ENCODE measurements at regions not wholly inside any gene's neighbourhood (a gene's known extent, or its start where the extent isn't known, plus 50 kb on each side); places are given as distances from the start of the nearest gene placed in this dataset.

- intact Hi-C loops (cut with DNase I; ENCODE audit: low total_unique reads) = no loop called here
- H3K4me3 ChIP-seq (ENCODE audit: low read depth, poor library complexity, severe bottlenecking) = no peak overlapping the region
- DNase-seq (ENCODE audit: low spot score in 2 of 2) = no peak
- TF ChIP-seq POLR2A (IDR thresholded peaks at IDR 0.05) = no peak
- TF ChIP-seq, protein P1, sequence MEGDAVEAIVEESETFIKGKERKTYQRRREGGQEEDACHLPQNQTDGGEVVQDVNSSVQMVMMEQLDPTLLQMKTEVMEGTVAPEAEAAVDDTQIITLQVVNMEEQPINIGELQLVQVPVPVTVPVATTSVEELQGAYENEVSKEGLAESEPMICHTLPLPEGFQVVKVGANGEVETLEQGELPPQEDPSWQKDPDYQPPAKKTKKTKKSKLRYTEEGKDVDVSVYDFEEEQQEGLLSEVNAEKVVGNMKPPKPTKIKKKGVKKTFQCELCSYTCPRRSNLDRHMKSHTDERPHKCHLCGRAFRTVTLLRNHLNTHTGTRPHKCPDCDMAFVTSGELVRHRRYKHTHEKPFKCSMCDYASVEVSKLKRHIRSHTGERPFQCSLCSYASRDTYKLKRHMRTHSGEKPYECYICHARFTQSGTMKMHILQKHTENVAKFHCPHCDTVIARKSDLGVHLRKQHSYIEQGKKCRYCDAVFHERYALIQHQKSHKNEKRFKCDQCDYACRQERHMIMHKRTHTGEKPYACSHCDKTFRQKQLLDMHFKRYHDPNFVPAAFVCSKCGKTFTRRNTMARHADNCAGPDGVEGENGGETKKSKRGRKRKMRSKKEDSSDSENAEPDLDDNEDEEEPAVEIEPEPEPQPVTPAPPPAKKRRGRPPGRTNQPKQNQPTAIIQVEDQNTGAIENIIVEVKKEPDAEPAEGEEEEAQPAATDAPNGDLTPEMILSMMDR (IDR thresholded peaks at IDR 0.05) = no peak
- WGBS, 2 donors = 91 to 93% methylated on average over 3 of the region's 3 CpGs
Observed at GRCh38 chr11:25983280-25983679, 348.6 kb upstream of the ANO3 start.

DNA sequence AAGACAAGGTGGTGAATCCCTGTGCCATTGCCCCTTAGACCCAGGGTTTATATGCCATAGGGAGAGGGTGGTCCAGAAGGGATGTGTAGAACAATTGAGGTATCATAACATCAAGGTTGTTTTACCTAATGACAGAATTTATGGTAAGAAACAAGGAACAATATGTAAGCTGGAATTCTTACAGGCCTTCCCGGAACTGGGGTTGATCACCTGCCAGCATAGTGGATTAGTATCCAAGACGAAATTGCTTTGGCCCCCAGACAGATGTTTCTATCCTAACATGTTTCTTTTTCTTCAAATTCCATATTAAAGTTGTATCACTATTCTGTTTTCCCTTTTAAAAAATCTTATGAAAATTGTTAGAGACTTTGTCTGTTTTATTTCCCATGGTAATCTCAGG lies 343.8 kb upstream of the ANO3 start:
- H3K4me3 ChIP-seq (ENCODE audit: low read depth, poor library complexity, severe bottlenecking) = no peak overlapping the region
- DNase-seq (ENCODE audit: low spot score in 2 of 2) = no peak
- TF ChIP-seq, protein P1 (IDR thresholded peaks at IDR 0.05) = no peak
- TF ChIP-seq POLR2A (IDR thresholded peaks at IDR 0.05) = no peak
- intact Hi-C loops (cut with DNase I; ENCODE audit: low total_unique reads) = no loop called here
- 7 to 16% methylated on average over 2 of the region's 2 CpGs for WGBS, 2 donors

DNA sequence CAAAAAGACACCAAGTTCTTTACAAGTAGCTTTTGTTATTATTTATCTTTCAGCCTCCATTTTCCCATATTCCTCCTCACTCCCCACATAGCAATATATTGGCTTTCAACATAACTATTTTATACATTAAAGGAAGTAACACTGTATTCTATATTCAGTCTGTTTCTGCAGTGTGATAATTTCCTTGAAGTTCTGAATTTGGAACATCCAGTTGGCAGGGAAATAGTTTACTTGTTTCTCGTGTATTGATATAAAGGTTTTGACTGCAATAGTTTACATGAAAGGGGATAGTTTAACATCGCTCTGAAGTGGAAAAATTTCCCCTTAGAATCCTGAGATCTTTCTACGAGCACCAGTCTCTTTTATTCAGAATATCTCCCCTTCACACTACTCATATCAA lies 341.5 kb upstream of the ANO3 start:
- no peak for TF ChIP-seq POLR2A (IDR thresholded peaks at IDR 0.05)
- TF ChIP-seq, protein P1 (IDR thresholded peaks at IDR 0.05) = no peak
- 73 to 75% methylated on average over 3 of the region's 3 CpGs for WGBS, 2 donors

GRCh38 chr11:25991476-25991875 lies 340.5 kb upstream of the ANO3 start:
- intact Hi-C loops (cut with DNase I; ENCODE audit: low total_unique reads) = no loop called here
- 73 to 91% methylated on average over 2 of the region's 2 CpGs for WGBS, 2 donors
- no peak overlapping the region for H3K4me3 ChIP-seq (ENCODE audit: low read depth, poor library complexity, severe bottlenecking)
- no peak for TF ChIP-seq POLR2A (IDR thresholded peaks at IDR 0.05)
- TF ChIP-seq, protein P1 (IDR thresholded peaks at IDR 0.05) = no peak
- DNase-seq (ENCODE audit: low spot score in 2 of 2) = no peak

More for the DNA sequence above, 341.5 kb upstream of the ANO3 start:
- H3K4me3 ChIP-seq (ENCODE audit: low read depth, poor library complexity, severe bottlenecking) = no peak overlapping the region
- DNase-seq (ENCODE audit: low spot score in 2 of 2) = no peak
- intact Hi-C loops (cut with DNase I; ENCODE audit: low total_unique reads) = no loop called here

- intact Hi-C loops (cut with DNase I; ENCODE audit: low total_unique reads) = no loop called here
- DNase-seq (ENCODE audit: low spot score in 2 of 2) = no peak
- TF ChIP-seq, protein P1 (IDR thresholded peaks at IDR 0.05) = no peak
- no peak for TF ChIP-seq POLR2A (IDR thresholded peaks at IDR 0.05)
- WGBS, 2 donors = 14 to 16% methylated on average over 3 of the region's 3 CpGs
- H3K4me3 ChIP-seq (ENCODE audit: low read depth, poor library complexity, severe bottlenecking) = no peak overlapping the region
Observed at GRCh38 chr11:25992294-25992693, 339.6 kb upstream of the ANO3 start.

DNA sequence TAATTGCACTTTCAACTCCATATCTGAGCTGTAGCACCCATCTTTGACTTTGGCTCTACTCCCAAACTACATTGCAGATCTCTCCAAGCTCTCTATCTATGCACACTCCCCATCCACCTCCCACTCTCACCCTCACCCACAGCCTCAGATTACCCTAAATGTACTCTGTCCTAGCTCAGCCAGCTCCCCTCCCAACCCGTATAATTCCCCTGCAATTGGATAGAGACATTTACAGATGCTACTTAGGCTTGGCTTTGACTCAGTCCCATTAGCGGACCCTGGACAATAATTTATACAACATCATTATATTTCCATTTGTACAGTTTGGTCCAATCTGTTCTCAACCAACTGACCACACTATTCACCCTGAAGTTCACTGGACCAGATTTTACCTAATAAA lies 338.9 kb upstream of the ANO3 start:
- no peak overlapping the region for H3K4me3 ChIP-seq (ENCODE audit: low read depth, poor library complexity, severe bottlenecking)
- no peak for TF ChIP-seq POLR2A (IDR thresholded peaks at IDR 0.05)
- TF ChIP-seq, protein P1 (IDR thresholded peaks at IDR 0.05) = no peak
- intact Hi-C loops (cut with DNase I; ENCODE audit: low total_unique reads) = no loop called here
- DNase-seq (ENCODE audit: low spot score in 2 of 2) = no peak
- WGBS, 2 donors = 92 to 97% methylated on average over 2 of the region's 2 CpGs
